ENCODE measurements at regions not wholly inside any gene's neighbourhood (a gene's known extent, or its start where the extent isn't known, plus 50 kb on each side); places are given as distances from the start of the nearest gene placed in this dataset.

DNA sequence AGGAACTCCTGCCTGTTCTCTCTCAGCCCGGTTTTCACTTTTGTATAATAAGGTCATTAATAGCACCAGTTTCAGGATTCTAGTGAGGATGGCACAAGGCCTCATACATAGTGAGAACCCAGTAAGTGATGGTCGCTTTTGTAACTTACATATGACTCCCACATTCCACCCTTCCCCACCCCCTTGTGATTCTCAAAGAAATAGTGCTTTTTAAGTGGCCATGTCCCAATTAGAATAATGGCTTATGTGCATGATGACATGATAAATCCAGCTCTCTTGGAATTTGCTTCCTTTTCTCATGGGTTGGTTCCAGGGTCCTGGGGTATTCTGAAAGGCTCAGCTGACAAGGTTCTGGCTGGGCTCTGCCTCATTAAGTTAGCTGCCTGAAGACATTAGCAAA is 189.9 kb downstream of the URB2 start:
- H3K27me3 ChIP-seq (ENCODE audit: control insufficient read depth, extremely low read depth, insufficient read depth, low read length) = peaks cover 4% of the 10 kb centered on the region
- H3K9me3 ChIP-seq (ENCODE audit: control insufficient read depth, low read depth, low read length) = no peaks in the 10 kb centered on the region
- no peaks in the 10 kb centered on the region for H3K4me1 ChIP-seq (ENCODE audit: control insufficient read depth, extremely low read depth, insufficient read depth, low read length)
- H2AFZ ChIP-seq (ENCODE audit: control insufficient read depth, low read length) = no peak overlapping the region
- H3K36me3 ChIP-seq (ENCODE audit: control insufficient read depth in 2 of 2, extremely low read depth in 1 of 2, insufficient read depth in 2 of 2, low read length in 2 of 2) = no peaks in the 10 kb centered on the region
- dilution Hi-C loops (cut with MboI; ENCODE audit: extremely low pct_ligation_motif_present, low sequenced_read_pairs) = no loop called here
- no peak overlapping the region for H3K27ac ChIP-seq (ENCODE audit: control insufficient read depth, insufficient read depth, low read length)
- H3K9ac ChIP-seq (ENCODE audit: control insufficient read depth, extremely low read depth, insufficient read depth, low read length) = no peak overlapping the region
- no peak for TF ChIP-seq EZH2 (IDR thresholded peaks at IDR 0.05; ENCODE audit: low read length)
- TF ChIP-seq, protein P1, sequence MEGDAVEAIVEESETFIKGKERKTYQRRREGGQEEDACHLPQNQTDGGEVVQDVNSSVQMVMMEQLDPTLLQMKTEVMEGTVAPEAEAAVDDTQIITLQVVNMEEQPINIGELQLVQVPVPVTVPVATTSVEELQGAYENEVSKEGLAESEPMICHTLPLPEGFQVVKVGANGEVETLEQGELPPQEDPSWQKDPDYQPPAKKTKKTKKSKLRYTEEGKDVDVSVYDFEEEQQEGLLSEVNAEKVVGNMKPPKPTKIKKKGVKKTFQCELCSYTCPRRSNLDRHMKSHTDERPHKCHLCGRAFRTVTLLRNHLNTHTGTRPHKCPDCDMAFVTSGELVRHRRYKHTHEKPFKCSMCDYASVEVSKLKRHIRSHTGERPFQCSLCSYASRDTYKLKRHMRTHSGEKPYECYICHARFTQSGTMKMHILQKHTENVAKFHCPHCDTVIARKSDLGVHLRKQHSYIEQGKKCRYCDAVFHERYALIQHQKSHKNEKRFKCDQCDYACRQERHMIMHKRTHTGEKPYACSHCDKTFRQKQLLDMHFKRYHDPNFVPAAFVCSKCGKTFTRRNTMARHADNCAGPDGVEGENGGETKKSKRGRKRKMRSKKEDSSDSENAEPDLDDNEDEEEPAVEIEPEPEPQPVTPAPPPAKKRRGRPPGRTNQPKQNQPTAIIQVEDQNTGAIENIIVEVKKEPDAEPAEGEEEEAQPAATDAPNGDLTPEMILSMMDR (optimal IDR thresholded peaks at IDR 0.05 in 1 of 3, IDR thresholded peaks at IDR 0.05 in 1 of 3, conservative IDR thresholded peaks at IDR 0.05 in 1 of 3; ENCODE audit: extremely low read depth in 1 of 3, insufficient read depth in 2 of 3, low read length in 3 of 3) = no peak
- no peaks in the 10 kb centered on the region for H3K79me2 ChIP-seq (ENCODE audit: control insufficient read depth, insufficient read depth, low read length)
- FAIRE-seq = no peak
- H3K4me2 ChIP-seq (ENCODE audit: control insufficient read depth, extremely low read depth, insufficient read depth, low read depth, low read length) = no peak overlapping the region
- H4K20me1 ChIP-seq (ENCODE audit: control insufficient read depth, extremely low read depth, insufficient read depth, low read length) = no peaks in the 10 kb centered on the region
- no peak overlapping the region for H3K4me3 ChIP-seq (ENCODE audit: control insufficient read depth in 2 of 3, extremely low read depth in 1 of 3, insufficient read depth in 2 of 3, low read depth in 1 of 3, low read length in 3 of 3)
- DNase-seq (ENCODE audit: low read depth, low spot score) = no peak
- no peaks in the 10 kb centered on the region for H3K9me1 ChIP-seq (ENCODE audit: control insufficient read depth, extremely low read depth, insufficient read depth, low read length)

DNA sequence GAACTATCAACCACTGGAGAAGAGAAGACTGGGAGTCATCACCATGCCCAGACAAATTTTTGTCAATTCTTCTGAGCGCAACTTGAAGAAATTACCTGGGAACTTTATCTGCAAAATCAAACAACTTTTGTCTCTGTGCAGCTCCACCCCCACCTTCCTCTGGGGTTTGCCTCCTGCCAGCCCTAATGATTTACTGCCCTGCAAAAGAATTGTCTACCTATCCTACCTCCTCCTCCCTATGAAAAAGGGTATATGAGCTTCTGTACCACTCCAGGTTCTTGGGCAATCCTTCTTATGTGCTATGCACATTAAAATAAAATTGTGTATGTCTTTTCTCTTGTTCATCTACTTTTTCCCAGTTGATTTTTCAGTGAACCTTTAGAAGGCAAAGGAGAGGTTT is 191.9 kb downstream of the URB2 start:
- H3K4me3 ChIP-seq (ENCODE audit: control insufficient read depth in 2 of 3, extremely low read depth in 1 of 3, insufficient read depth in 2 of 3, low read depth in 1 of 3, low read length in 3 of 3) = no peak overlapping the region
- H3K9ac ChIP-seq (ENCODE audit: control insufficient read depth, extremely low read depth, insufficient read depth, low read length) = no peak overlapping the region
- H3K9me3 ChIP-seq (ENCODE audit: control insufficient read depth, low read depth, low read length) = no peaks in the 10 kb centered on the region
- no peaks in the 10 kb centered on the region for H4K20me1 ChIP-seq (ENCODE audit: control insufficient read depth, extremely low read depth, insufficient read depth, low read length)
- no peaks in the 10 kb centered on the region for H3K79me2 ChIP-seq (ENCODE audit: control insufficient read depth, insufficient read depth, low read length)
- FAIRE-seq (no peak), DNase-seq (ENCODE audit: low read depth, low spot score) (no peak)
- TF ChIP-seq EZH2 (IDR thresholded peaks at IDR 0.05; ENCODE audit: low read length) = no peak
- TF ChIP-seq, protein P1 (optimal IDR thresholded peaks at IDR 0.05 in 1 of 3, IDR thresholded peaks at IDR 0.05 in 1 of 3, conservative IDR thresholded peaks at IDR 0.05 in 1 of 3; ENCODE audit: extremely low read depth in 1 of 3, insufficient read depth in 2 of 3, low read length in 3 of 3) = no peak
- no peaks in the 10 kb centered on the region for H3K36me3 ChIP-seq (ENCODE audit: control insufficient read depth in 2 of 2, extremely low read depth in 1 of 2, insufficient read depth in 2 of 2, low read length in 2 of 2)
- H3K27ac ChIP-seq (ENCODE audit: control insufficient read depth, insufficient read depth, low read length) = no peak overlapping the region
- dilution Hi-C loops (cut with MboI; ENCODE audit: extremely low pct_ligation_motif_present, low sequenced_read_pairs) = no loop called here
- H3K9me1 ChIP-seq (ENCODE audit: control insufficient read depth, extremely low read depth, insufficient read depth, low read length) = no peaks in the 10 kb centered on the region
- H2AFZ ChIP-seq (ENCODE audit: control insufficient read depth, low read length) = no peak overlapping the region
- peaks cover 4% of the 10 kb centered on the region for H3K27me3 ChIP-seq (ENCODE audit: control insufficient read depth, extremely low read depth, insufficient read depth, low read length)
- H3K4me2 ChIP-seq (ENCODE audit: control insufficient read depth, extremely low read depth, insufficient read depth, low read depth, low read length) = no peak overlapping the region
- no peaks in the 10 kb centered on the region for H3K4me1 ChIP-seq (ENCODE audit: control insufficient read depth, extremely low read depth, insufficient read depth, low read length)

Data from keratinocyte (primary cell).